GM18861 (cell line): ENCODE measurements at regions not wholly inside any gene's neighbourhood (a gene's known extent, or its start where the extent isn't known, plus 50 kb on each side); places are given as distances from the start of the nearest gene placed in this dataset.
"Not testable (repeated sequence)": the region's sequence is repeated elsewhere in the genome, so short reads cannot be mapped to it uniquely, and the experiment has no call there.

Source experiments
- ATAC-seq: cut with Tn5 transposase; IDR thresholded peaks from one replicate; pipeline ENCODE4 v1.9.1; 2021; ENCODE audit not compliant: unreplicated experiment

DNA sequence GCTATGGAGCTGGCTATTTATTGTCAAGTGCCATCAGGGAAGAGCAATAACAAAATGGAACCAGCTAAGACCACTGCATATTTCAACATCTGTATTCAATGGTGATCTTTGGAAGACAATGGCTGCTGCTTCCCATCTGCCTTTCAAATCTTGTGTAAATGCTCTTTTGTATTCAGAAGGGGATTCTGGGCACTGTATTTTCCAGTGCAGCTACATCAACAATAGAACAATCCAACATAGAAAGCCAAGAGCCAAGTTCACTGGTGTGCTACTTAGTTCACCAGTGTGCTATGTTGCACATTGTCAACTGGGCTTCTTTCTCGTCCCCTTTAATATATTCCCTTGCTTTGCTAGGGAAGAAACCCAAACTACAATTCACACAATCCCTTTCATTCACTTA lies 128.8 kb upstream of the OR4E1 start:
- ATAC-seq = no peak

DNA sequence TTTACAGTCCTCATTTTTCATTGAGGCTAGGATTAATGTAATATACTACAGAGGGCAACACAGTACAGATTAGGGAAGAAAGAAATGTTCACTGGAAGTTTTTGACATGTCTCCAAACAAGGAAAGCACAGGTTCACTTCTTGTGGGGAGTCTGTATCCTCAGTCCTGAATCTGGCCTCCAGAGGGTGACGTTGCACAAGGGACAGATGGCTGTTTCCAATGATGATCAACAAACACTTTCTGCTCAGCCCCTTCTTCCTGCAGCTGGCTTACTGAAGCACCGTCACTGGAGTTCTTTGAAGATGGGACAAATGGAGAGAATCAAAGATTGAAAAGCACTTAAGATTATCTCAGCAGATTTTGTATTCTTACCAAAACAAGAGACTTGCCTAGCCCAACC lies 123.3 kb upstream of the OR4E1 start:
- ATAC-seq = no peak

DNA sequence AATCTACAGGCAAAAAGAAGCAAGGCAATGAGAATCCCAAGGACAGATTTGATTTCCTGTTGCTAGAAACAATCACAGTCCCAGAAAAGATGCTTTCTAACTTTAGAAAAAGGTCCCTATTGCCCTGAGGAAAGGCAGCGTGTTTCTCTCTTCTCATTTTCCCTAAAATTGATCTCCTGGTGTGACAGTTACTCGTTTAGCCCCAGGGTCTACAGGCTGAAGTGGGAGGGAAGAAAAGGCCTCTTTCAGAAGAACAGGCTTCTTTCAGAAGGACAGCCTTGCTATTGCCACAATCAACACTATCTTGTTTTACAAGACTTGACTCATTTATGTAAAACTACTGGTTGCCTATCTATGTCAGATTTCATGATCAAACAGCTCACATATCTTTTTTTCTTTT lies 121.8 kb upstream of the OR4E1 start:
- no peak for ATAC-seq

DNA sequence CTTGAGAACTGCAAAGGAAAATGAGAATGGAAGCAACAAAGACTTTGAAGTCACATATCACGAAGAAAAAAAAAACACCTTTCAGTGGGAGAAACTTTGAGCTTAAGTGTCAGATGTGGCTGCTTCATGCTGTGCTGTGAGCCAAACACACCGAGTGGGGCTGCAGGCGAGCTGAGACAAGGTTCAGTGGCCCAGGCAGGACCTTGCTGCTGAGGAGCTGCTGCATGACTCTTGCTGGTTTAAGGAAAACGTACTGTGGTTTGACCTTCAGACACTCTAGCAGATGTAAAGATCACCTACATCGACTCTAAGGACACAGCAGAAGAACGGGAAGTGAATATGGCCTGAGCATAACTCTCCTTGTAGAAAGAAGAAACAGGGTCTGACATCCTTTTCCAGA lies 118.1 kb upstream of the OR4E1 start:
- ATAC-seq = no peak

DNA sequence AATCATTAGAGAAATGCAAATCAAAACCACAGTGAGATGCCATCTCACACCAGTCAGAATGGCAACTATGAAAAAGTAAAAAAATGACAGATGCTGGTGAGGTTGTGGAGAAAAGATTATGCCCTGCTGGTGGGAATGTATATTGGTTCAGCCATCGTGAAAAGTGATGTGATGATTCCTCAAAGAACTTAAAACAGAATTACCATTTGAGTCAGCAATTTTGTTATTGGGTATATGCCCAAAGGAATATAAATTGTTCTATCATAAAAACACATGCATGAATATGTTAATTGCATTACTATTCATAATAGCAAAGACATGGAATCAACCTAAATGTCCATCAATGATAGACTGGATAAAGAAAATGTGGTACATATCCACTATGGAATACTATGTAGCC lies 115.1 kb upstream of the OR4E1 start:
- not testable (repeated sequence) for ATAC-seq

DNA sequence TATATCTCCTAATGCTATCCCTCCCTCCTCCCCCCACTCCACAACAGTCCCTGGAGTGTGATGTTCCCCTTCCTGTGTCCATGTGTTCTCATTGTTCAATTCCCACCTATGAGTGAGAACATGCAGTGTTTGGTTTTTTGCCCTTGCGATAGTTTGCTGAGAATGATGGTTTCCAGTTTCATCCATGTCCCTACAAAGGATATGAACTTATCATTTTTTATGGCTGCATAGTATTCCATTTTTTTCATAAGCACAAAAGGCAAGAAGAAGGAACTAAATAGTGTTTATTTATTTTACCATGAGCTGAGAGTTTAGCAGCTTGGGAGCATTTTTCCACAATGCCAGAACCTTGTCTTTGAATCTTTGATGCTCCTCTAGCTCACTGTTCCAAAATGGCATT lies 113.6 kb upstream of the OR4E1 start:
- ATAC-seq = not testable (repeated sequence)

DNA sequence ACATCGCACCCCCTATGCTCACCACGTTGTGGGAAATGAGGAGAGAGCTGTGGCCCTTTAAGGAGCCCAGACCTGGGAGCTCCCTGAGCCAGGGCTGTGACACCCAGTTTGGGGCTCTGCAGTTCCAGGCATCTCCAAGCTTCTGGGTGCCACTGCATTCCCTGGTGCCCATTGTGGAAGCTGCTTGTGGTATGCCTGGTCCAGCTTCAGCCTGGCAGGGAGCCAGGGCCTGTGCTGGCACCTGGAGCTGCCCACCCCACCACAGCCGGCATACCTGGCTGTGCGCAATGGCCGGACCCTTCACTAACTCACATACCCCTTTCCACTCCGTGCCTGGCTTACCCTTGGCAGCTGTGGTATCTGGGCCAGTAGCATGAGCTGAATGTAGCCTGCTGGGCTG lies 107.9 kb upstream of the OR4E1 start:
- no peak for ATAC-seq

DNA sequence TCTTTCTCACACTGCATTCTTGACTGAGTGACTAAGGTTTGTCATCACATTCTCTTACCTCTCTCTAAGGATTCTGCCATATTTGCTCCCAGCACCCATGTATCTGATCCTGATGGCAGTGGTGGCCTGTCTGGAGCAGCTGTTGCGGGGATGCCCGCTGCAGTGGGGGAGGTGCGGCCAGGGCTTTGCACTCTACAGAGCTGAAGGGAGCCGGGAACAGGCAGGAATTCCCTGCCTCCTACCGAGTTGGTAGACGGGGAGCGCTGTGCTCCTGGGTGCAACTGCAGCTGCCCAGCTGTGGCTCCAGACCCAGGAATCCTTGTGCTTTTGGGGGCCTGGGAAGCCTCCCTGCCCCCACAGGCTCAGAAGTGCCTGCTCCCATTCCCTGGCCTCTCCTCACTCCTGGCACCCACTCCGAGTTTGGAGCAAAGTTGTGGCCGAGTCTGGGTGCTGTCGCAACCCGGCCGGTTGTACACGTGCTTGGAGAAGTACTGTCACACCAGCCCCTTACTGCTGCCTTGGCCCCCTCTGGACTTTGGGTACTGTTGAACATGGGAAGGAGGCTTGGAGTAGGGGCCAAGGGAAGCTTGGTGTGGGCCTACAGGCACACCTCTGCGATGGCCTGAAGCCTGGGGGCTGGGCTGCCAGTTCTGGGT lies 106.9 kb upstream of the OR4E1 start:
- no peak for ATAC-seq

DNA sequence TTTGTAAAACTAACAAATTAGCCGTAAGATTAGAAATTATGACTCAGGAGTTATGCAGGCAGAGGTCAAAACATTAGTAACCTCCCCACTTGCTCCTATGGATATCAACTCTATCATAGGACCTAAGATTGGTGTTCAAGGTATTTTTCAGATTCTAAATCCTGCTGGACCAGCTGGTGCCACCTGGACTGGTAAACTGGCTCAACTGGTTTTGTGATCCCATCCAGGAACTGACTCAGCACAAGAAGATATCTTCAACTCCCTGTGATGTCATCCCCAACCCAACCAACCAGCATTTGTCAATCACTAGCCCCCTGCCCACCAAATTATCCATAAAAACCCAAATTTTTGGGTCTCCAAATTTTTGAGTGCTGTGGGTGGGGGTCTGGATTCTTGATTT lies 98.1 kb upstream of the OR4E1 start:
- no peak for ATAC-seq

DNA sequence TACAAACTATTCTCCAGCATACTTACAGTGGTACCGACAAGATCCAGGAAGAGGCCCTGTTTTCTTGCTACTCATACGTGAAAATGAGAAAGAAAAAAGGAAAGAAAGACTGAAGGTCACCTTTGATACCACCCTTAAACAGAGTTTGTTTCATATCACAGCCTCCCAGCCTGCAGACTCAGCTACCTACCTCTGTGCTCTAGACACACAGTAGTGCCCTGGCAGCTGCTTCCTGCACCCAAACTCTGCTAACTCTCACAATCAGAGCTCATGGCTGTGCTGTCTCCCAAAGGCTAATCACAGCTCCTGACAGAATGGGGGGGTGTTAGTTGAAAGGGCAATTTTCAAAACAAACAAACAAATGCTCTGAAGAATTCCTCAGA lies 95.2 kb upstream of the OR4E1 start:
- no peak for ATAC-seq

DNA sequence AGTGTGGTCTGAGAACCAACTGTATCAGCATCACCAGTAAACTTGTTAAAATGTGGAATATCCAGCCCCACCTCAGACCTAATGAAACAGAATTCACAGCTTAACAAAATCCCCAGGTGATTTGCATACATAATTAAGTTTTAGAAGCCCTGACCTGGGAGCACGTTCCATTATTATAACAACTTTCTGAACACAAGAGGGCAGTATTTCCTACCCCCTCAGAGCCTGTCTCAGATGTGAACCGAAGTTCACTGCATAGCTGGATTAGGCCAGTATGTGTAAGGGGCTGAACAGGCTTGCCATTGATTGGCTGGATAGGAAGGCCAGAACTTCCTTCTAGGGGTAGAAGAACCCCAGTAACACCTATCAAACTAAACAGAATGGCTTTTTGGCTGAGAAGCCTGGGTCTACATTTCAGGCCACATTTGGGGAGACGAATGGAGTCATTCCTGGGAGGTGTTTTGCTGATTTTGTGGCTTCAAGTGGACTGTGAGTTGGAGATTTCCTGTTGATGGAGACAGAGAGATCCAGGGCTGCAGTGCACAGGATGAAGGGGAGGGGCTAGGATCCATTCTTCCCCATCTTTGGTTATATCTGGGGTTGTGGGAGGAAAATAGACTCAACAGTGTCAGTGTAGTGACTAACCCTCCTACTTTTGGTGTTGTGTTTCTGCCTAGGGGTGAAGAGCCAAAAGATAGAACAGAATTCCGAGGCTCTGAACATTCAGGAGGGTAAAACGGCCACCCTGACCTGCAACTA lies 94.7 kb upstream of the OR4E1 start:
- peak; percentile 59 for ATAC-seq

DNA sequence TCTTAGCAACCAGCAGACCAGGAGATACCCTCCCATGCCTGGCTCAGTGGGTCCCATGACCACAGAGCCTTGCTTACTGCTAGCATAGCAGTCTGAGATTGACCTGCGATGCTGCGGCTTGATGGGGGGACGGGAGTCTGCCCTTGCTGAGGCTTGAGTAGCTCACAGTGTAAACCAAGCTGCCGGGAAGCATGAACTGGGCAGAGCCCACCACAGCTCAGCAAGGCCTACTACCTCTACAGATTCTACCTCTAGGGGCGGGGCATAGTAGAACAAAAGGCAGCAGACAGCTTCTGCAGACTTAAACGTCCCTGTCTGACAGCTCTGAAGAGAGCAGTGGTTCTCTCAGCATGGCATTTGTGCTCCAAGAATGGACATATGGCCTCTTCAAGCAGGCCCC lies 86.7 kb upstream of the OR4E1 start:
- ATAC-seq = not testable (repeated sequence)

DNA sequence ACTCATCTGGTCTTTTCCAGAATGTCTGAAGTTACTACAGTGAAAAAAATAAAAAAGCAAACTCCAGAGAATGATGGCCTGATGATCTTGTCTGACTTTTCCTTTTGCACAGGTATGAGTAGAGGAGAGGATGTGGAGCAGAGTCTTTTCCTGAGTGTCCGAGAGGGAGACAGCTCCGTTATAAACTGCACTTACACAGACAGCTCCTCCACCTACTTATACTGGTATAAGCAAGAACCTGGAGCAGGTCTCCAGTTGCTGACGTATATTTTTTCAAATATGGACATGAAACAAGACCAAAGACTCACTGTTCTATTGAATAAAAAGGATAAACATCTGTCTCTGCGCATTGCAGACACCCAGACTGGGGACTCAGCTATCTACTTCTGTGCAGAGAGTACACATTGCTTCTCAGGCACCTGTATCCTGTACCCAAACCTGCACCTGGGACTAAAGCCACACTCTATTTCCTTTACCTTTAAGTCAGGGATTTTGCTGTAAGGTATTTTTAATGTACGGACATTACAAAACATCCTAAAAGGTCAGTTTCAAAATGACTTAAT lies 75.8 kb upstream of the OR4E1 start:
- ATAC-seq = no peak

DNA sequence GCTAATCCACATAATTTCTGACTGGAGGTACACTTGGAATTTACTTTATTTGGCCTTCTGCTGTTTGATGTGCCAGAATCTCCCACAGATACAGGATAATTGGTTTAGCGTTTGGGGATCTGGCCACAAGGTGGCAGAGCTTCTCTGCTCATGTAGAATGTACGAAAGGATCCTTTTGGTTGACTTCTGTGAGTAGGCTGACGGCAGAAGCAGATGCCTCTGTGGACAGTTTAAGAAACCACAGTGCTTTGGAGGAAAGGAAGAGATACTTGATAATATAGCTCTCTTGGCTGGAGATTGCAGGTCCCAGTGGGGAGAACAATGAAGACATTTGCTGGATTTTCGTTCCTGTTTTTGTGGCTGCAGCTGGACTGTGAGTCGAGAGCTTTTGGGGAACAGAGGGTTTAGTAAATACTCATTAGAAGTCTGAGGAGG lies 75.3 kb upstream of the OR4E1 start:
- peak; percentile 78 for ATAC-seq

DNA sequence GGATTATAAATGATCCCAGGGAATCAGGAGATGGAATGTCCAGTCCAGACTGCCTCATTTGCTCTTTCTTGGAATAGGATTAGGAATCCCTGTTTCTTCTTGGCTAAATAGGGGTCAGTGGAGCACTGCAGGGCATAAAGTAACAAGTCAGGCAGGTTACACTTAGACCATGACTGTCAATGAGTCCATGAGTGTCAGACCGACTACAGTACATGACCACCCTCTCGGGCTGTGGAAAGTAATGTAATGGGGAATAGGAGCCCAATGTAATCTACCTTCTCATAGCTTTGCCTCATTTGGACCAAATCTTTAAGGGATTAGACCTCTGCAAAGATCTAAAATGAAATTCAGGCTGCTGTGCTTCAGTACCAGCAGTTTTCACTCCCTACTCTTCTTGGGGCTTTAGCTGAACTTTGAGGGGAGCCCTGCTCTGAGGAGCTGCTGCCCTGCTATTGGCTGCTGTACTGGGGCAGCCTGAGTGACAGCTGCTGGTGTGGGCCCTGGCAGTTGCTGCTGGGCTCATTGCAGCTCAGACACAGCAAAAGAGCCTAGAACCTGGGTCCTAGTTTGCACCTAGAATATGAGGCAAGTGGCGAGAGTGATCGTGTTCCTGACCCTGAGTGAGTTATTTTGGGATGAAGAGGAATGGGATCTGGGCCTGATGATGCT lies 62.2 kb upstream of the OR4E1 start:
- no peak for ATAC-seq

DNA sequence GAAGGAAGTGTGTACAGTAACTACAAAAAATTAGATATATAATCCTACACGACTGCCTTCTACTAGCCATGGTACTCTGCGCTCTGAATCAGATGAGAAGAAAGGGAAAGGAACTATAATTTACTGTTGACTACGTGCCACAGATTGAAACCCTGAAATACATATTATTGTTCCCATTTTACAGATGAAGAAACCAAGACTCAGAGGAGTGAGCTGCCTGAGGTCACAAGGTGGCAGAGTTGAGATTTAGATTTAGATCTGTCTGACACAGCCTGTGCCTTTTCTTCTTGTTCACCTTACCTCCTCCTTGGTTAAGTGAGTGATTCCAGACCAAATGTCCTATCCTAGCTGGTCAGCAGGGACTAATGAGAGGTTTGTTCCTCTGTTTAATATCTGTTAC lies 61.6 kb upstream of the OR4E1 start:
- ATAC-seq = no peak

DNA sequence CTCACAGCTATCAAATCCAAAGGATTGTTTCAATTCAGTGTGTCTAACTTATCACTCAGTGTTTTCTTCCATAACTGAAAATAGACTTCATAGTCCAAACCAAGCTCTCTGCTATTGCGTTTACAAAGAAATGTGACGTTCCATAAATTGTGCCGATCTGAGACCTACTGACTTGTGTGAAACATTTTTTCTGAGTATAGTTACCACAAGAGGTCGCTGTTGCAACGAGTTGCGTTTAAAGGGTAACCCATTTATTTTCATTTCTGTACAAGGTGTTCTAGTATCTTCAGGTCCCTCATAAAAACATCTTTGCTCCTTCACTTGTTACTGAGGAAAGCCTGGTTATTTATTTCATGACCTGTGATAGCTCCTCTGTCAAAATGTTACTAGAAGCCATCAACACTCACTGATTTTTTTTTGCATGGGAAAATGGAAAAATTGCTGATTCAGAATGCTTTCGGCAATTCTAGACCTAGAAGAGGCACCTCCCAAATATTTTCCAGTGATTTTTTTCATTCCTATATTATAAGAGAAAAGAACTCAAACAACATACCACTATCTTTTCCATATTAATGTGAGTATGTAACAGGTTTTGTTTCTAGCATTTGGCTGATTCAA lies 60.9 kb upstream of the OR4E1 start:
- ATAC-seq = no peak

DNA sequence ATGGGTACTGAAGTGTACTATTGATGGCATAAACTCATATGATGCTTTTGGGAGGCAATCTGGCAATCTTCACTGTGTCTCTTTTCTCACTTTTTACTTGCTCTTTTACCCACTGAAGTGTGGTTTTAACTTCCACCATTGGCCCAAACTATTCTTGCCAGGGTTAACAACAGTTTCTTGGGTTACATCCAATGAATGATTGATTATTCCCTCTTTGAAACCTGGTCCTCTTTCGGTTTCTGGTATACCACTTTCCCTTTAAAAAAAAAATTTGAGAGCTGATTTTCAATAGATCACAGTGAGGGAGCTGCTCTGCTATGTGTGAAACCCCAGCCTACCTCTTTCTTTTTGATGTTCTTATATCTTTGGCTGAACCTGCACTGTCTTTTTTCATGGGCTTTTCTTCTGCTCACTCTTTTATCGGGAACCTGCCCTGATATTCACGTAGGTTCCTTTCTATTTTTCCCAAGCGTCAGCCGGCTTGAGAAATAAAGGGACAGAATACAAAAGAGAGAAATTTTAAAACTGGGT lies 56.1 kb upstream of the OR4E1 start:
- ATAC-seq = no peak

DNA sequence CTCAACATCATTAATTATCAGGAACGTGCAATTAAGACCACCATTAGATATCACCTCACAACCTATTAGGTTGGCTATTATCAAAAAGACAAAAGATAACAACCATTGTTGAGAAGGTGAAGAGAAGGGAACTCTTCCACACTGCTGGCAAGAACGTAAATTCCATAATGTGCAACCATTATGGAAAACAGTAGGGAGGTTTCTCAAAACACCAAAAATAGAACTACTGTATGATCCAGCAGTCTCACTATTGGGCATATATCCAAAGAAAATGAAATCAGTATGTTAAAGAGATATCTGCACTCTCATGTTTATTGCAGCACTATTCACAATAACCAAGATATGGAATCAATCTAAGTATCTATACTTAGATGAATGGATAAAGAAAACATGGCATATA lies 51.6 kb upstream of the OR4E1 start:
- ATAC-seq = no peak

DNA sequence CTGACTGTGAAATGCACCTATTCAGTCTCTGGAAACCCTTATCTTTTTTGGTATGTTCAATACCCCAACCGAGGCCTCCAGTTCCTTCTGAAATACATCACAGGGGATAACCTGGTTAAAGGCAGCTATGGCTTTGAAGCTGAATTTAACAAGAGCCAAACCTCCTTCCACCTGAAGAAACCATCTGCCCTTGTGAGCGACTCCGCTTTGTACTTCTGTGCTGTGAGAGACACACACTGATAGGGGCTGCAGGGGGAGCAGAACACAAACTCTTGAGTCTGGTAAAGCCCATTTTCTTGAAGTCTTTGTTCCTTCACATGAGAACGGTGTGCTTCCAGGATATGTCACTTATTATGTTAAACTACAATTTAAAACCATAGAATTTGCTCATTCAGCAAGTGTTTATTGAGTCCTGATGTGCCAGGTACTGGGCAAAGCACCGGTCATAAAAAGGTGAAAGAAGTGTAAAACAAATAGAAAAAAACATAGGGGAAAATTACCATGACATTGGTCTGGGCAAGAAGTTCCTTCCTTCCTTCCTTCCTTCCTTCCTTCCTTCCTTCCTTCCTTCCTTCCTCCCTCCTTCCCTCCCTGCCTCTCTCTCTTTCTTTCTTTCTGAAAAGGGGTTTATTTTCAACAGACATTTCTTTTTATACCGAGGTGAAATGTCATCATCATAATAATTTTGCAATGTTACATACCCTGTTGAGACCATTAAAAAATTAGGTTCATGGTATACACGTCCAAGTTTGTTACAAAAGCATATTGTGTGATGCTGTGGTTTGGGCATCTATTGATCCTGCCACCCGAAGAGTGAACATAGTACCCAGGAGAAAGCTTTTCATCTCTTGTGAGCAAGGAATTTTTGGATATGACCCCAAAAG lies 50.7 kb upstream of the OR4E1 start:
- ATAC-seq = no peak
